Endothelial cell of umbilical vein (primary cell): ENCODE measurements at regions not wholly inside any gene's neighbourhood (a gene's known extent, or its start where the extent isn't known, plus 50 kb on each side); places are given as distances from the start of the nearest gene placed in this dataset.

Experiments
- POLR2A ChIP-seq: IDR thresholded peaks from 2 replicates; pipeline ENCODE4 v1.6.1; 2012; ENCODE audit warnings: low read depth, mild to moderate bottlenecking, control low read depth, low read length
- POLR2AphosphoS5 ChIP-seq: IDR thresholded peaks from 2 replicates; pipeline ENCODE4 v1.6.1; 2012; ENCODE audit warnings: low read depth, mild to moderate bottlenecking, control low read depth, low read length, moderate library complexity; ENCODE audit not compliant: insufficient read depth
- TF ChIP-seq, protein P1 (sequence below), 2 donors: IDR thresholded peaks; 1 replicate in 1 of 2; 2 replicates in 1 of 2; pipeline ENCODE4 v1.5.1; 2011; ENCODE audit warnings: low read length in 2 of 2, mild to moderate bottlenecking in 2 of 2, moderate library complexity in 2 of 2, control low read depth in 1 of 2, inconsistent platforms in 1 of 2, low read depth in 1 of 2; ENCODE audit not compliant: insufficient read depth in 1 of 2; ENCODE audit errors: extremely low read depth in 1 of 2

DNA sequence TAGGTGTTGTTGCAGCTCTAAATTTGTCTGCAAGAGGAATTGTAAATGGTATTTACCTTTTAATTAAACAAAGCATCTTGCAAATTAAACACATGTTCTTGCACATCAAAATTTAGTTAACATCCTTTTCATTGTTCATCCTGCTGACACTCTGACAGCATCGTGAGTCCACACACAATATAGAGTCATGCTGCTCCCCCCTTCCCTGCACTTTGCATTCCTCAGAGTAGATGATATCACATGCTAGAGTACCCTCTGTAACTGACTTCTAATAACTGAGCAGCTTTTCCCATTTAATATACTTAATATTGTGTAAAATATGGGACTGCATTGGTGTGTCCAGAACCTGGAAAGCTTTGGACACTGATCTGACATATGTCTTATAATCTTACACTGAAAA, 138.8 kb upstream of the DPYD start:
- TF ChIP-seq, protein P1, sequence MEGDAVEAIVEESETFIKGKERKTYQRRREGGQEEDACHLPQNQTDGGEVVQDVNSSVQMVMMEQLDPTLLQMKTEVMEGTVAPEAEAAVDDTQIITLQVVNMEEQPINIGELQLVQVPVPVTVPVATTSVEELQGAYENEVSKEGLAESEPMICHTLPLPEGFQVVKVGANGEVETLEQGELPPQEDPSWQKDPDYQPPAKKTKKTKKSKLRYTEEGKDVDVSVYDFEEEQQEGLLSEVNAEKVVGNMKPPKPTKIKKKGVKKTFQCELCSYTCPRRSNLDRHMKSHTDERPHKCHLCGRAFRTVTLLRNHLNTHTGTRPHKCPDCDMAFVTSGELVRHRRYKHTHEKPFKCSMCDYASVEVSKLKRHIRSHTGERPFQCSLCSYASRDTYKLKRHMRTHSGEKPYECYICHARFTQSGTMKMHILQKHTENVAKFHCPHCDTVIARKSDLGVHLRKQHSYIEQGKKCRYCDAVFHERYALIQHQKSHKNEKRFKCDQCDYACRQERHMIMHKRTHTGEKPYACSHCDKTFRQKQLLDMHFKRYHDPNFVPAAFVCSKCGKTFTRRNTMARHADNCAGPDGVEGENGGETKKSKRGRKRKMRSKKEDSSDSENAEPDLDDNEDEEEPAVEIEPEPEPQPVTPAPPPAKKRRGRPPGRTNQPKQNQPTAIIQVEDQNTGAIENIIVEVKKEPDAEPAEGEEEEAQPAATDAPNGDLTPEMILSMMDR (IDR thresholded peaks at IDR 0.05; ENCODE audit: extremely low read depth in 1 of 2, insufficient read depth in 1 of 2, low read depth in 1 of 2, low read length in 2 of 2), result no peak
- TF ChIP-seq POLR2A (no peak), POLR2AphosphoS5 (no peak)
